ENCODE measurements at regions not wholly inside any gene's neighbourhood (a gene's known extent, or its start where the extent isn't known, plus 50 kb on each side); places are given as distances from the start of the nearest gene placed in this dataset.

DNA sequence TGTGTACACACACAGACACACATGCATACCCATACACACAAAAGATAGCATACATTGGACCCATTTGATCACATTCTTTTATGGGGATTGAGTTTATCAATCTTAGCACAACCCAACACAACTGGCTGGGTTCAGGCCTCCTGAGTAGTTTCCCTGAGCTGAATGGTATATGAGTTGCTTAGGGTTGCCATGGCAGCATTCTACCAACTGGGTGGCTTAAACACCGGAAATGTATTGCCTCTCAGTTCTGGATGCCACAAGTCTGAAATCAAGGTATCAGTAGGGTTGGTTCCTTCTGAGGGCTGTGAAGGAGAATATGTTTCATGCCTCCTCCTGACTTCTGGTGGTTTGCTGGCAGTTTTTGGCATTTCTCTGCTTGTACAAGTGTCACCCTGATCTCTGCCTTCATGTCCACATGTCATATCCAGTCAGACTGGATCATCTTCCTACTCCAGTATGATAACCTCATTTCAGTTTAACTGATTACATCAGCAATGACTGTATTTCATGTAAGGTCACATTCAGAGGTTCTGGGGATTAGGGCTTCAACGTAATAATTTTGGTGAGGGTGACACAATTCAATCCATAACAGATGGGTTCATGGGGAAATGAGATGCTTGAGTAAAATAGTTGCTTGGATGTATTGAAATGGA, 212.7 kb downstream of the KCNE4 start:
- TF ChIP-seq, protein P1, sequence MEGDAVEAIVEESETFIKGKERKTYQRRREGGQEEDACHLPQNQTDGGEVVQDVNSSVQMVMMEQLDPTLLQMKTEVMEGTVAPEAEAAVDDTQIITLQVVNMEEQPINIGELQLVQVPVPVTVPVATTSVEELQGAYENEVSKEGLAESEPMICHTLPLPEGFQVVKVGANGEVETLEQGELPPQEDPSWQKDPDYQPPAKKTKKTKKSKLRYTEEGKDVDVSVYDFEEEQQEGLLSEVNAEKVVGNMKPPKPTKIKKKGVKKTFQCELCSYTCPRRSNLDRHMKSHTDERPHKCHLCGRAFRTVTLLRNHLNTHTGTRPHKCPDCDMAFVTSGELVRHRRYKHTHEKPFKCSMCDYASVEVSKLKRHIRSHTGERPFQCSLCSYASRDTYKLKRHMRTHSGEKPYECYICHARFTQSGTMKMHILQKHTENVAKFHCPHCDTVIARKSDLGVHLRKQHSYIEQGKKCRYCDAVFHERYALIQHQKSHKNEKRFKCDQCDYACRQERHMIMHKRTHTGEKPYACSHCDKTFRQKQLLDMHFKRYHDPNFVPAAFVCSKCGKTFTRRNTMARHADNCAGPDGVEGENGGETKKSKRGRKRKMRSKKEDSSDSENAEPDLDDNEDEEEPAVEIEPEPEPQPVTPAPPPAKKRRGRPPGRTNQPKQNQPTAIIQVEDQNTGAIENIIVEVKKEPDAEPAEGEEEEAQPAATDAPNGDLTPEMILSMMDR (conservative IDR thresholded peaks at IDR 0.05 in 1 of 2, IDR thresholded peaks at IDR 0.05 in 1 of 2; ENCODE audit: extremely low read depth in 1 of 2, insufficient read depth in 1 of 2, low read depth in 1 of 2, low read length in 2 of 2) = no peak
- no peak for TF ChIP-seq EZH2 (IDR thresholded peaks at IDR 0.05; ENCODE audit: borderline replicate concordance, low read length)

Data from mammary epithelial cell (primary cell).